ENCODE measurements at regions not wholly inside any gene's neighbourhood (a gene's known extent, or its start where the extent isn't known, plus 50 kb on each side); places are given as distances from the start of the nearest gene placed in this dataset.
"Not testable (repeated sequence)": the region's sequence is repeated elsewhere in the genome, so short reads cannot be mapped to it uniquely, and the experiment has no call there.

DNA sequence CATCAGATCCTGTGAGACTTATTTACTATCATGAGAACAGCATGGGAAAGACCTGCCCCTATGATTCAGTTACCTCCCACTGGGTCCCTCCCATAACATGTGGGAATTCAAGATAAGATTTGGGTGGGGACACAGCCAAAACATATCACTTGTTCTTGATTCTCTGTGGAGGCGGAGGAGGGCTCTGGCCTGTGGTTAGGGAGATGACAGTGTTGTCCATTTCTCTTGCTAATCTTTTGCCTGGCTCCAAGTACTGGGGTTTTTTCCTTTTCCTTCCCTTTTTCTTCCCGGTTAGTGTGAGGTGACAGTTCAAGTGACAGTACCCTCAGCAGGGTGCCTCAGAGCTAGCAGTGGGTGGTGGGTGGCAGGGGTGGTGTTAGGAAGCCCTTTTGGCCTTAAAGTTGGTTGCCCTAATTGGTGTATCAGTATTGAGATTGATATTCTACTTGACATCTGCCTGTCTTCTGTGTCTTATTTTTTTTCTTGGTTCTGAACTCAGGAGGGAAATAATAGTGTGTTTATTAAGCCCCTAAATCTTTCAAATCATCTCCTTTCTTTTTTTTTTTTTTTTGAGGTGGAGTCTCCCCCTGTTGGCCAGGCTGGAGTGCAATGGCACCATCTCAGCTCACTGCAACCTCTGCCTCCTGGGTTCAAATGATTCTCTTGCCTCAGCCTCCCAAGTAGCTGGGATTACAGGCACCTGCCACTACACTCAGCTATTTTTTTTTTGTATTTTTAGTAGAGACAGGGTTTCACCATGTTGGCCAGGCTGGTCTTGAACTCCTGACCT lies 192.0 kb downstream of the ASB1 start:
- intact Hi-C loops (cut with DNase I; ENCODE audit: low total_unique reads); H3K27ac ChIP-seq; DNase-seq; H3K9me3 ChIP-seq; H3K36me3 ChIP-seq; H3K4me3 ChIP-seq; ATAC-seq; H3K27me3 ChIP-seq; H3K4me1 ChIP-seq: not testable (repeated sequence)
- in situ Hi-C loops (cut with MboI; ENCODE audit: low sequenced_read_pairs in 4 of 4), result loop anchor here in 1 of 4 donors (25.0 kb wide), 1 partner anchor 256 kb away; no protein-coding TSS in a partner anchor
- TF ChIP-seq, protein P1, sequence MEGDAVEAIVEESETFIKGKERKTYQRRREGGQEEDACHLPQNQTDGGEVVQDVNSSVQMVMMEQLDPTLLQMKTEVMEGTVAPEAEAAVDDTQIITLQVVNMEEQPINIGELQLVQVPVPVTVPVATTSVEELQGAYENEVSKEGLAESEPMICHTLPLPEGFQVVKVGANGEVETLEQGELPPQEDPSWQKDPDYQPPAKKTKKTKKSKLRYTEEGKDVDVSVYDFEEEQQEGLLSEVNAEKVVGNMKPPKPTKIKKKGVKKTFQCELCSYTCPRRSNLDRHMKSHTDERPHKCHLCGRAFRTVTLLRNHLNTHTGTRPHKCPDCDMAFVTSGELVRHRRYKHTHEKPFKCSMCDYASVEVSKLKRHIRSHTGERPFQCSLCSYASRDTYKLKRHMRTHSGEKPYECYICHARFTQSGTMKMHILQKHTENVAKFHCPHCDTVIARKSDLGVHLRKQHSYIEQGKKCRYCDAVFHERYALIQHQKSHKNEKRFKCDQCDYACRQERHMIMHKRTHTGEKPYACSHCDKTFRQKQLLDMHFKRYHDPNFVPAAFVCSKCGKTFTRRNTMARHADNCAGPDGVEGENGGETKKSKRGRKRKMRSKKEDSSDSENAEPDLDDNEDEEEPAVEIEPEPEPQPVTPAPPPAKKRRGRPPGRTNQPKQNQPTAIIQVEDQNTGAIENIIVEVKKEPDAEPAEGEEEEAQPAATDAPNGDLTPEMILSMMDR (IDR thresholded peaks at IDR 0.05 in 4 of 5, conservative IDR thresholded peaks at IDR 0.05 in 1 of 5), result peak in 3 of 5 experiments; percentile 22 to 37 (median 30)

DNA sequence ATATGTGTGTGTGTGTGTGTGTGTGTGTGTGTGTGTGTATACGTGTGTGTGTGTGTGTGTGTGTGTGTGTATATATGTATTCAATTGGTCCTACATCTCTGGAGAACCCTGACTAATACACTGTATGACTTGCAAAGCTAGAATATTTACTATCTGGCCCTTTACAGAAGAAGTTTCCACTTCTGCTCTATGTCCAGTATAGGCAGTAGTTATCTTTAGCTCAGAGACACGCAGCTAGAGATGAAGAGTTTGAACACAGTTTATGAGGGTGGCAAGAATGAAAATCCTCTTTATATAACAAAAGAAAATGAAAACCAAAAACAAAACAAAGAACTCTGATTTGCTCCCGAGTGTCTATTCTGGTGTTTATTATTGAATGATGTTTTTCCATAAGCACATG lies 201.2 kb downstream of the ASB1 start:
- Histone ChIP-seq H3K4me1 (no peaks in the 10 kb centered on the region), H3K9me3 (peaks cover 0 to 4% (median 0%) of the 10 kb centered on the region in 3 donors), H3K36me3 (no peaks in the 10 kb centered on the region), H3K4me3 (no peak overlapping the region), H3K27me3 (no peaks in the 10 kb centered on the region), H3K27ac (no peak overlapping the region)
- ATAC-seq, result no peak
- intact Hi-C loops (cut with DNase I; ENCODE audit: low total_unique reads), result no loop called here
- no peak for DNase-seq
- in situ Hi-C loops (cut with MboI; ENCODE audit: low sequenced_read_pairs in 4 of 4), result no loop called here
- TF ChIP-seq, protein P1 (IDR thresholded peaks at IDR 0.05 in 4 of 5, conservative IDR thresholded peaks at IDR 0.05 in 1 of 5), result no peak
- TF ChIP-seq POLR2A (IDR thresholded peaks at IDR 0.05), result no peak

- TF ChIP-seq, protein P1 (IDR thresholded peaks at IDR 0.05 in 4 of 5, conservative IDR thresholded peaks at IDR 0.05 in 1 of 5), result no peak
- TF ChIP-seq POLR2A (IDR thresholded peaks at IDR 0.05), result no peak
- Histone ChIP-seq H3K27me3 (no peaks in the 10 kb centered on the region), H3K27ac (no peak overlapping the region), H3K4me3 (no peak overlapping the region), H3K36me3 (no peaks in the 10 kb centered on the region), H3K4me1 (no peaks in the 10 kb centered on the region), H3K9me3 (peaks cover 0 to 4% (median 0%) of the 10 kb centered on the region in 3 donors)
- no peak for ATAC-seq
- in situ Hi-C loops (cut with MboI; ENCODE audit: low sequenced_read_pairs in 4 of 4), result no loop called here
- DNase-seq, result no peak
- intact Hi-C loops (cut with DNase I; ENCODE audit: low total_unique reads), result no loop called here
Observed at GRCh38 chr2:238629064-238629463, 202.3 kb downstream of the ASB1 start.

DNA sequence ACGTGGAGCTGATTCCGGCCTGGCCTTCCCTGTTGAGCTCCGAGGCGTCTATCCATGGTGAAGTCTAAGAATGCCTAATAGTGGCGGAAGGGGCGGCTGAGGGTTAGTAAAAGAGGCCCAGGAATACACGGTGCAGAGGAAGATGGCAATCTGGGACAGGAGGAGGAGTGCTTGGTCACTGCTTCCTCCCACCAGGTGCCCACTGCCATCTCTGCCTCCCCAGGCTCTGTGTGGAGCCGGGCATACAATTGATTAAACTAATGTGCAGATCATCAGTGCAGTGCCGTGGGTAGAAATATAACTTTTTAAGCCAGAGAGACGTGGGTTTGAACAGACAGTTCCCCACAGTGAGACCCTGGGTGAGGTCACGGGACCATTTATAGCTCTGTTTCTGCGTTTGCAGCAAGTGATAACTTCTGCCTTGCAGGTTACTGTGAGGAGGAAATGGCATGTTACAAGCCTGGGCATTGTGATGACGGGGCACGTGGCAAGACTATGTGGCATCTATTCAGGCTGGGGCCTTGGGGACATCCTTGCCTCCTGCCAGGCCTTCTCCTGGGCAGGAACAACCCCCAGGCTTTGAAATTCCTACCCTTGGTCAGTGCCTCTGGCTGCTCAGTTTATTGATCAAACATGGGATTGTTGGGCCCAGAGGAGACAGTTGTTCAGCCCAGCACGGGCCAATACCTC lies 204.9 kb downstream of the ASB1 start:
- no peak overlapping the region for H3K4me3 ChIP-seq
- in situ Hi-C loops (cut with MboI; ENCODE audit: low sequenced_read_pairs in 4 of 4) (no loop called here), intact Hi-C loops (cut with DNase I; ENCODE audit: low total_unique reads) (no loop called here)
- peaks cover 0 to 4% (median 0%) of the 10 kb centered on the region in 3 donors for H3K9me3 ChIP-seq
- H3K36me3 ChIP-seq, result no peaks in the 10 kb centered on the region
- no peak overlapping the region for H3K27ac ChIP-seq
- ATAC-seq, result no peak
- DNase-seq, result no peak
- peaks cover 0 to 8% (median 0%) of the 10 kb centered on the region in 3 donors for H3K27me3 ChIP-seq
- TF ChIP-seq POLR2A (IDR thresholded peaks at IDR 0.05), result no peak
- TF ChIP-seq, protein P1 (IDR thresholded peaks at IDR 0.05 in 4 of 5, conservative IDR thresholded peaks at IDR 0.05 in 1 of 5), result no peak
- H3K4me1 ChIP-seq, result no peaks in the 10 kb centered on the region
